ENCODE measurements at regions not wholly inside any gene's neighbourhood (a gene's known extent, or its start where the extent isn't known, plus 50 kb on each side); places are given as distances from the start of the nearest gene placed in this dataset.

- CTCF ChIA-PET, result no interaction called here
- POLR2A ChIA-PET, result no interaction called here
- no peak for TF ChIP-seq FOXM1 (IDR thresholded peaks at IDR 0.05; ENCODE audit: borderline replicate concordance)
- no peak for TF ChIP-seq FOXK2 (IDR thresholded peaks at IDR 0.05)
- no peak for TF ChIP-seq LEF1 (IDR thresholded peaks at IDR 0.05; ENCODE audit: borderline replicate concordance)
- TF ChIP-seq ZNF384 (IDR thresholded peaks at IDR 0.05), result no peak
- no peak for TF ChIP-seq ARNT (IDR thresholded peaks at IDR 0.05)
- TF ChIP-seq ELF4 (IDR thresholded peaks at IDR 0.05), result no peak
- TF ChIP-seq CTBP1 (IDR thresholded peaks at IDR 0.05; ENCODE audit: borderline replicate concordance), result no peak
- no peak for TF ChIP-seq HDGF (IDR thresholded peaks at IDR 0.05; ENCODE audit: borderline replicate concordance)
- no peak for TF ChIP-seq L3MBTL2 (conservative IDR thresholded peaks at IDR 0.05)
- no peak for TF ChIP-seq BHLHE40 (IDR thresholded peaks at IDR 0.05; ENCODE audit: borderline replicate concordance)
- TF ChIP-seq NFRKB (IDR thresholded peaks at IDR 0.05), result no peak
- TF ChIP-seq SUZ12 (IDR thresholded peaks at IDR 0.05), result no peak
- no peak for TF ChIP-seq FOXA1 (IDR thresholded peaks at IDR 0.05)
- TF ChIP-seq SP1 (IDR thresholded peaks at IDR 0.05), result no peak
- no peak for TF ChIP-seq TARDBP (IDR thresholded peaks at IDR 0.05)
- no peak for TF ChIP-seq PKNOX1 (IDR thresholded peaks at IDR 0.05)
- no peak for DNase-seq (ENCODE audit: extremely low spot score)
These were observed 93.8 kb upstream of the MDM1 start for GRCh38 chr12:68425998-68426397.

GRCh38 chr12:68428211-68428610, 96.0 kb upstream of the MDM1 start:
- DNase-seq (ENCODE audit: extremely low spot score), result no peak
- POLR2A ChIA-PET, result no interaction called here
- TF ChIP-seq ZNF384 (IDR thresholded peaks at IDR 0.05), result no peak
- no peak for TF ChIP-seq SUZ12 (IDR thresholded peaks at IDR 0.05)
- no peak for TF ChIP-seq HDGF (IDR thresholded peaks at IDR 0.05; ENCODE audit: borderline replicate concordance)
- no peak for TF ChIP-seq PKNOX1 (IDR thresholded peaks at IDR 0.05)
- no peak for TF ChIP-seq LEF1 (IDR thresholded peaks at IDR 0.05; ENCODE audit: borderline replicate concordance)
- TF ChIP-seq TARDBP (IDR thresholded peaks at IDR 0.05), result no peak
- TF ChIP-seq FOXK2 (IDR thresholded peaks at IDR 0.05), result no peak
- TF ChIP-seq CTBP1 (IDR thresholded peaks at IDR 0.05; ENCODE audit: borderline replicate concordance), result no peak
- TF ChIP-seq ARNT (IDR thresholded peaks at IDR 0.05), result no peak
- TF ChIP-seq ELF4 (IDR thresholded peaks at IDR 0.05), result no peak
- TF ChIP-seq NFRKB (IDR thresholded peaks at IDR 0.05), result no peak
- no peak for TF ChIP-seq BHLHE40 (IDR thresholded peaks at IDR 0.05; ENCODE audit: borderline replicate concordance)
- CTCF ChIA-PET, result no interaction called here

DNA sequence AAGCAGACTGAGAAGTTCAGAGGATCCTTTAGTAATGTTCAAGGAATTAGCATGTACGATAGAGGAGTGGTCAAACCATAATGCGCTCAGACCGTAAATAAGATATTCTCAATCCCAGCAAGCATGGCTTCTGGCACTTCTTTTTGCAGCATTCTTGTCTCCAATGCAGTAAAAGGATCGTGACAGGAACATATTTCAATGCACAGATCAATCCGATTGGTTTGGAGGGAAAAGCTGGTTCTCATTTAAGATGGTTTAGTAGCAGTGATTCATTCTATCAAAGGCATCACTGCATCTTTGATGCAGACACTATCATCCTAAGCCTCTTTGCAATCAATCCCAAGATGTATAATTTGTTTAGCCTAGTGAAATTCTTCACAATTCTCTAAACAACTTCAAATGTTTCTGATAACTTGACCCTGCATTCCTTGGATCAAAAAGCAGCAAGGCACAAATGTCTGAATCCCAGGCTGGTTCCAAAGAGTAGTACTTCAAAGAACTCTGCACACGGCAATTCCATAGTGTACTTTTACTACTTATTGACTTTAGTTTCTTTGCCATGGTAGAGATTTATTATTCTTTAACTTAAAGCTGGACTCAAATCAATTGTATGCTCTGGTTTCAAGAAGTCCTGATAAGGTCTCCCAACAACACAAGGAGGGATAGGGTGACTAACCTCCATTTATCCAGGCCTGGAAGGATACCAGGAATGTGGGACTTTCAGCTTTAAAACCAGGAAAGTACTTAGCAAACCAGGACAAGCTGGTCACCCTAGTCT, 96.8 kb upstream of the MDM1 start:
- POLR2A ChIA-PET, result no interaction called here
- no peak for TF ChIP-seq L3MBTL2 (conservative IDR thresholded peaks at IDR 0.05)
- TF ChIP-seq FOXK2 (IDR thresholded peaks at IDR 0.05), result no peak
- no peak for TF ChIP-seq FOXA1 (IDR thresholded peaks at IDR 0.05)
- no peak for TF ChIP-seq TARDBP (IDR thresholded peaks at IDR 0.05)
- TF ChIP-seq ARNT (IDR thresholded peaks at IDR 0.05), result no peak
- no peak for TF ChIP-seq FOXM1 (IDR thresholded peaks at IDR 0.05; ENCODE audit: borderline replicate concordance)
- TF ChIP-seq NFRKB (IDR thresholded peaks at IDR 0.05), result no peak
- TF ChIP-seq SP1 (IDR thresholded peaks at IDR 0.05), result no peak
- no peak for TF ChIP-seq SUZ12 (IDR thresholded peaks at IDR 0.05)
- no peak for TF ChIP-seq LEF1 (IDR thresholded peaks at IDR 0.05; ENCODE audit: borderline replicate concordance)
- no peak for TF ChIP-seq CTBP1 (IDR thresholded peaks at IDR 0.05; ENCODE audit: borderline replicate concordance)
- TF ChIP-seq ELF4 (IDR thresholded peaks at IDR 0.05), result no peak
- TF ChIP-seq BHLHE40 (IDR thresholded peaks at IDR 0.05; ENCODE audit: borderline replicate concordance), result no peak
- TF ChIP-seq HDGF (IDR thresholded peaks at IDR 0.05; ENCODE audit: borderline replicate concordance), result no peak
- TF ChIP-seq PKNOX1 (IDR thresholded peaks at IDR 0.05), result no peak
- TF ChIP-seq ZNF384 (IDR thresholded peaks at IDR 0.05), result no peak
- no peak for DNase-seq (ENCODE audit: extremely low spot score)
- CTCF ChIA-PET, result no interaction called here

GRCh38 chr12:68429696-68430095, 97.5 kb upstream of the MDM1 start:
- CTCF ChIA-PET, result no interaction called here
- POLR2A ChIA-PET, result no interaction called here
- no peak for DNase-seq (ENCODE audit: extremely low spot score)
- TF ChIP-seq TARDBP (IDR thresholded peaks at IDR 0.05) (no peak), FOXA1 (IDR thresholded peaks at IDR 0.05) (no peak), ARNT (IDR thresholded peaks at IDR 0.05) (no peak), ZNF384 (IDR thresholded peaks at IDR 0.05) (no peak), ELF4 (IDR thresholded peaks at IDR 0.05) (no peak), FOXK2 (IDR thresholded peaks at IDR 0.05) (no peak), LEF1 (IDR thresholded peaks at IDR 0.05; ENCODE audit: borderline replicate concordance) (no peak), BHLHE40 (IDR thresholded peaks at IDR 0.05; ENCODE audit: borderline replicate concordance) (no peak), L3MBTL2 (conservative IDR thresholded peaks at IDR 0.05) (no peak), SP1 (IDR thresholded peaks at IDR 0.05) (no peak), CTBP1 (IDR thresholded peaks at IDR 0.05; ENCODE audit: borderline replicate concordance) (no peak), PKNOX1 (IDR thresholded peaks at IDR 0.05) (no peak)

DNA sequence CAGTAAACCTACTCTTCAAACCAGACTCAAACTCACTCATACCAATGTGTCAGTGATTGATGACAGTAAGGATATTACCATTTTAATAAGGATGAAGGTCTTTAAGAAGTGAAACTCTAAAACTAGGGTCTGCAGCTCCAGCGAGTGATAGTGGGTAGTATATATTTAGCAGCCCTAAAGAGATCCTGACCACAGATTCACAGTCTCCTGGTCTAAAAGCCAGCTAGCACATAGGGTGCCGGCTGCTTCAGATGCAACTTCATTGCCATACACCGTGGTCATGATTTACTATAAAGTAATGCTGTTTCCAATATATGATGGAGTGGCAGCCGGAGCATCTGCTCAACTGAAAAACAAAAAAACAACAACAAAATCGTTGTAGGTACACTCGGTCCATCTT, 99.6 kb upstream of the MDM1 start:
- CTCF ChIA-PET, result no interaction called here
- POLR2A ChIA-PET, result no interaction called here
- TF ChIP-seq L3MBTL2 (conservative IDR thresholded peaks at IDR 0.05) (no peak), BHLHE40 (IDR thresholded peaks at IDR 0.05; ENCODE audit: borderline replicate concordance) (no peak), HDGF (IDR thresholded peaks at IDR 0.05; ENCODE audit: borderline replicate concordance) (no peak), LEF1 (IDR thresholded peaks at IDR 0.05; ENCODE audit: borderline replicate concordance) (no peak), FOXK2 (IDR thresholded peaks at IDR 0.05) (no peak), PKNOX1 (IDR thresholded peaks at IDR 0.05) (no peak), ARNT (IDR thresholded peaks at IDR 0.05) (no peak), SP1 (IDR thresholded peaks at IDR 0.05) (no peak), FOXM1 (IDR thresholded peaks at IDR 0.05; ENCODE audit: borderline replicate concordance) (no peak), FOXA1 (IDR thresholded peaks at IDR 0.05) (no peak)
- no peak for DNase-seq (ENCODE audit: extremely low spot score)
